ENCODE measurements at regions not wholly inside any gene's neighbourhood (a gene's known extent, or its start where the extent isn't known, plus 50 kb on each side); places are given as distances from the start of the nearest gene placed in this dataset.

- DNase-seq (ENCODE audit: low read depth), result no peak
Measured at GRCh38 chr15:93485438-93486327, 396.7 kb upstream of the RGMA start.

- no peak for DNase-seq (ENCODE audit: low read depth)
Measured at GRCh38 chr15:93483923-93484322, 394.9 kb upstream of the RGMA start.

DNA sequence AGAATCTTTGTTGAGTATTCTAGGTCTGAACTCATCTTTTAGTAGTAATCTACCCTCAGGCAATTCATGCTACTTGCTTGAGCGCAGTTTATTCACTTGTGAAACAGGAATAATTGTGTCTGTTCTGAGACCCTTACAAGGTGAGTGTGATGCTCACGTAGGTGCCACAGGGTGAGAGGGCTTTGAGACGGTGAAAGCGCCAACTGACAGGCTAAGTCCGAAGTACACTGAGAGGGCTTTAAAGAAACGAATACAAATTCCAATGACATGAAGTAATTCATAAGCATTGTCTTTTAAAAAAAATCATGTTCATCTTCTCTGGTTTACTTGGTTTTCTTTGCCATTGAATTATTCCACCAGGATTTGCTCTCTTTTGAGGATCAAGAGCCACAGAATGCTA is 393.7 kb upstream of the RGMA start:
- no peak for DNase-seq (ENCODE audit: low read depth)

DNA sequence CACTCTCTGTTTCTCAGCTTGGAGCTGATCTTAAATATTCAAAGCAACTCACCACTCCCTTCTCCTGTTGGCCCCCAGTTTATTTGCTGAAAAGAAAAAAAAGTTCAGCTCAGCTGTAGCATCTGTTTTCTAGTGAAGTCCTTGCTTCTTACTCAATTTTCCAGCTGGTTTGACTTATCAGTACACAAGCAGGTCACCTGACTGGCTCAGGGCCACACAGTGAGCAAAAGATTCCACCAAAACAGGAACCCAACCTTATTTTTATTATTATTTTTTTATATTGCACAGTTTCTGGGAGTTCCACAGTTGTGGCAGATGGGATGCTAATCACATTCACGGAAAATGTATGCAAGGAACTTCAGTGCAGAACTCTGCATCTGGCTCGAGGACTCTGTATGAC is 390.7 kb upstream of the RGMA start:
- no peak for DNase-seq (ENCODE audit: low read depth)

DNA sequence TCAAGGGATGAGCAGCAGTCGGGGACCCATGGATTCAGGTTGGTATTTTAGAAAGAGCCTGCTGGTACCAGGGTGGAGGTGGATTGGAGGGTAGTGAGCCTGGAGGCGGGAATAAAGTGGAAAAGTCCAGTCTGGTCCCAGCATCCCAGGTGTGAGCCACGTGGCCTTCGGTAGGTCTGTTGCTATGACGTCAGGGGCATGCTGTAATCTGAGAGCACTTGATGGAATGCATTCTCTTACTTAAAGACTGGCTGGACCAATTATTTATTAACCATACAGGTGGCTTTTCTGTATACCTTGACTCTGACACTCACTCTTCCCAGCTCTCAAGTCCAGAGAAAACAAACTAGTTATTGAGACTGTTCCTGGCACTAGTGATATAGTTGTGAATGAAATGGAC is 389.9 kb upstream of the RGMA start:
- DNase-seq (ENCODE audit: low read depth), result no peak

GRCh38 chr15:93477721-93478120 is 388.7 kb upstream of the RGMA start:
- DNase-seq (ENCODE audit: low read depth), result no peak

GRCh38 chr15:93477188-93477587 is 388.2 kb upstream of the RGMA start:
- no peak for DNase-seq (ENCODE audit: low read depth)

- no peak for DNase-seq (ENCODE audit: low read depth)
Measured at GRCh38 chr15:93476491-93477177, 387.6 kb upstream of the RGMA start.

DNA sequence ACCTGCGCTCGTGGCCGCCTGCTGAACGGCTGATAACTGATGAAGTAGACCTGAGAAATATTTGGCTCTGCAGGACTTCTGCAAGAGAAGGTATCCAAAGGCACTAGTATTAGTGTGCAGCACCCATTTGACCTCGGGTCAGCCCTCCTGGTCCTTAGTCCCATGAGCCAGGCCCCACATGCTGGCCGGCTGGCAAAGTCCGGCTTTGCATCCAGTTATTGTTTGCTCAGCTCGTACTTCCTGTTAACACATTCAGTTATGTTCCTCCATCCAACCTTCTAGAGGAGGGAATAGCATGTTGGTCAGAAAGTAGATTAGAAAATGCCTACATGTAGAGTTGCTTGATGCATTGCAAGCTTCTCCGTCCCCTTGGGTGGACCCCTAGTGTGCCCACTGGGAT is 385.7 kb upstream of the RGMA start:
- DNase-seq (ENCODE audit: low read depth), result no peak

- DNase-seq (ENCODE audit: low read depth), result no peak
Measured at GRCh38 chr15:93469994-93470393, 381.0 kb upstream of the RGMA start.

- no peak for DNase-seq (ENCODE audit: low read depth)
Measured at GRCh38 chr15:93467337-93467736, 378.3 kb upstream of the RGMA start.

- no peak for DNase-seq (ENCODE audit: low read depth)
Measured at GRCh38 chr15:93466380-93466779, 377.4 kb upstream of the RGMA start.

DNA sequence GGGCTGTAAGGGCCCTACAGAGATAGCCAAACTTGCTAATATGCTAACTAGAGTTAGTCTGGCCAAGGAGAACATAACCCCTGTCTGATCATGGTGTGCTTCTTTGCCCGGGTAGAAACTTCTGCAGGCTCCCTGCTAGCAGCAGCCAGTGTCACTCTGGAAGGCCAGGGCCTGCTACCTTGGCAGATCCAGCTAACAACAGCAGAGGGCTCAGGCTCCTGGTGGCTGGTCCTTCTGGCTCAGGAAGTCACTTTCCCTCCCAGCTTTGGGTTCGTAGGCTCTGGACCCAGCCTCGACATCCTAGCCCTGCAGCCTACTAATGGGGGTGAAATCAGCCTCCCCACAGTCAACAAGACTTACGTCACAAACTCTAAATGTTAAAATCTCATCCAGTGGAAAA is 373.7 kb upstream of the RGMA start:
- DNase-seq (ENCODE audit: low read depth), result no peak

DNA sequence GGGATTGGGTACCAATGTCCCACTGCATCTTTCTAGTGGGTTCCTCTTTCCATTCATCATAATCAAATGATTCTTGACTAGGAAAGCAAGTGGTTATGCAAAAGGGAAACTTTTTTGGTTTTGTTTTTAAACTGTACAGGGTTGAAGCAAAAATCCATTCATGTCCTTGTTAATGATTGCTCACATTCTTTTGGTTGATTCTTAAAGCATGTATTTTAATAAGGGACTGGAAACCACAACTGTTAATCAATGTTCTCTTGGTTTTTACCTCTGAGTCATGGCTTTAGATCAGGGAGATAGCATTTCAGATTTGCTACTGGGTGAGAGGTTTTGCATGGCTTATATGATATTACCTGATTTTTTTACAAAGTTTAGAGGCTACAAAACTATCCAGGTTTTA is 371.7 kb upstream of the RGMA start:
- DNase-seq (ENCODE audit: low read depth), result no peak

GRCh38 chr15:93459396-93459795 is 370.4 kb upstream of the RGMA start:
- no peak for DNase-seq (ENCODE audit: low read depth)

DNA sequence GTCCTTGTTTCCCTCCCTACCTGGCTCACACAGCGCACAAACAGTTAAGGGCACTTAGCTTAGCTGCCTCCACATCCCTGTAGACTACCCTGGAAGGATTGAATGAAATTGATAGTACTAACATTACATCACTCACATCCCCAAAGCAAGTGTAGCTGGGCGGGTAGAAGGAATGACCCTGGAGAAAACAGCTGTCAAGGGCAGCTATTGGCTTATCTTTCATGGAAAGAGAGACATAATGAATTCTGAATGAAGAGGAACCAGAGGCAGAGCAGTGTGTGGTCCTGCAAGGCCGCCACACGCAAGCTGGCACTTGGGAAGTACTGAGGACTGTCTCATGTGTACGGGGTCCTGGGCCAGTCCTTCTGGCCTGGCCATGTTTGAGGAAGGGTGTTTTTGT is 369.6 kb upstream of the RGMA start:
- DNase-seq (ENCODE audit: low read depth), result no peak

GRCh38 chr15:93454788-93455187 is 365.8 kb upstream of the RGMA start:
- DNase-seq (ENCODE audit: low read depth), result no peak

DNA sequence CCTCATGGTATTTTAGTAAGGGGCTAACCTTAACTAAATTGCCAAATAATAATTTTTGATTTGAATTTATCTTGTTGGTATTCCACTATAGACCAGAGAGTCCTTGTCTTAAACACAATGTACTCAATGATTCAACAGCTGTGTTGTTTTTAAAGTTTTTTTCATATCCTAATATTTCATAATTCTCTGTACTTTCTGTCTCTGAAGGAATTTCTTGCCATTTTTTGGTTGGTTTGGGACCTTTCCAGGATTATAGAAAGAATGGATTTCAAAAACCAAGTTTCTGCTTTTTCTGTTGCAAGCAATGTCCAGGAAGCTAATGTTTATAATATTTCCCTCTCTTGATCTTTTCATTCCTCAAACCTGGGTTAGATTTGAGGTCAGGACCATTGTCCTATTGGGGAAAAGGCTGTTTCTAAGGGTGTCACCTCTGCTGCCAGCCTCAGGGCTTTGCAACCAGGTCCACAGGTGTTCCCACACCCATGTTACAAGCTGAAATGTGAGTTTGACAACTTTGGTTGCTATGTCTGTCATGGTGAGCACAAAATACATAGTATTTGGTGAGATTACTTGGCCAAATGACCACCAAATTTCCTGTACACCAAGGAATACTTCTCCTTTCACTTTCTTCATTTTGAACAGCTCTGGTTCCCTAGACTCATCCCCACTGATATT is 363.7 kb upstream of the RGMA start:
- no peak for DNase-seq (ENCODE audit: low read depth)

GRCh38 chr15:93451822-93452221 is 362.8 kb upstream of the RGMA start:
- no peak for DNase-seq (ENCODE audit: low read depth)

GRCh38 chr15:93451265-93451664 is 362.3 kb upstream of the RGMA start:
- no peak for DNase-seq (ENCODE audit: low read depth)

GRCh38 chr15:93449798-93450197 is 360.8 kb upstream of the RGMA start:
- no peak for DNase-seq (ENCODE audit: low read depth)

GRCh38 chr15:93438310-93438709 is 349.3 kb upstream of the RGMA start:
- DNase-seq (ENCODE audit: low read depth), result no peak

DNA sequence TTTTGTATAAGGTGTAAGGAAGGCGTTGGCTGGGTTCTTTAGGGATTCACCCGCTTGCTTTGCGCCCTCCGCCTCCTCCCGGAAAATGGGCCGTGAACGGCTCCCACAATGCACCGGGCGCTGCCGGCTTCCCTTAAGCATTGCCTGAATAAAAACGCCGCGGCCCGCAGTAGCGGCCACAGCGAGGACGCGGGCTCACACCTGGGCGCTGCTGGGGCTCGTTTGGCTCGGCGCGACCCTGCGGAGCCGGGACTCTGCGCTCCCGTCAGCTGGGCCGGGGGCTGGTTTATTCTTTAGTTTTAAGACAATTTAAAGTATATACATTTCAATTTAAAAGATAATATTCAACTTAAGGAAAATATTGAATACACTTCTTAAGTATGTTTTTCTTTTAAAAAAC is 343.5 kb upstream of the RGMA start:
- DNase-seq (ENCODE audit: low read depth), result no peak
